Right ventricle myocardium inferior (tissue), 1 donor: ENCODE measurements at regions not wholly inside any gene's neighbourhood (a gene's known extent, or its start where the extent isn't known, plus 50 kb on each side); places are given as distances from the start of the nearest gene placed in this dataset.

ENCODE experiments used
- ATAC-seq: fragments of 200-7000 bp; cut with Tn5 transposase; one replicate; pipeline ENCODE4 v1.9.1; 2020; ENCODE audit warnings: mild to moderate bottlenecking, moderate library complexity
- DNase-seq: peaks from one replicate; pipeline ENCODE4 v3.0.0; 2021; ENCODE audit errors: missing footprints
- intact Hi-C: fragments of 100-400 bp; cut with DNase I; formaldehyde crosslinking; loops from one replicate; pipeline ENCODE4 v1.11.0; 2022
- donor health status: DM: no; HTN: yes; CAD: no; lungs with severe emphysema.

GRCh38 chr4:173899813-173900212, 369.8 kb upstream of the HAND2 start:
- intact Hi-C loops, result no loop called here
- ATAC-seq (no peak), DNase-seq (no peak)

- intact Hi-C loops, result no loop called here
- DNase-seq, result no peak
- ATAC-seq, result no peak
Observed at GRCh38 chr4:173891072-173891471, 361.0 kb upstream of the HAND2 start.

- DNase-seq, result no peak
- ATAC-seq, result no peak
- intact Hi-C loops, result no loop called here
Observed at GRCh38 chr4:173883821-173884220, 353.8 kb upstream of the HAND2 start.

- DNase-seq (no peak), ATAC-seq (no peak)
- intact Hi-C loops, result no loop called here
Observed at GRCh38 chr4:173880897-173881296, 350.9 kb upstream of the HAND2 start.

GRCh38 chr4:173879509-173879908, 349.5 kb upstream of the HAND2 start:
- ATAC-seq (no peak), DNase-seq (no peak)
- intact Hi-C loops, result no loop called here

- ATAC-seq (peak; percentile 94), DNase-seq (no peak)
- intact Hi-C loops, result no loop called here
Observed at GRCh38 chr4:173878701-173879100, 348.7 kb upstream of the HAND2 start.

GRCh38 chr4:173871643-173872042, 341.6 kb upstream of the HAND2 start:
- intact Hi-C loops, result no loop called here
- DNase-seq (no peak), ATAC-seq (no peak)

GRCh38 chr4:173866322-173867026, 336.4 kb upstream of the HAND2 start:
- ATAC-seq (no peak), DNase-seq (no peak)
- intact Hi-C loops, result no loop called here

GRCh38 chr4:173862754-173863153, 332.7 kb upstream of the HAND2 start:
- ATAC-seq, result no peak
- DNase-seq, result no peak
- intact Hi-C loops, result no loop called here

GRCh38 chr4:173860094-173860493, 330.1 kb upstream of the HAND2 start:
- DNase-seq, result no peak
- intact Hi-C loops, result no loop called here
- no peak for ATAC-seq

- ATAC-seq (no peak), DNase-seq (no peak)
- intact Hi-C loops, result no loop called here
Observed at GRCh38 chr4:173859091-173859713, 329.2 kb upstream of the HAND2 start.

GRCh38 chr4:173858471-173858870, 328.4 kb upstream of the HAND2 start:
- intact Hi-C loops, result no loop called here
- DNase-seq (no peak), ATAC-seq (no peak)

- no peak for DNase-seq
- ATAC-seq, result no peak
- intact Hi-C loops, result no loop called here
Observed at GRCh38 chr4:173857828-173858227, 327.8 kb upstream of the HAND2 start.

GRCh38 chr4:173855015-173855414, 325.0 kb upstream of the HAND2 start:
- ATAC-seq (no peak), DNase-seq (no peak)
- intact Hi-C loops, result no loop called here

GRCh38 chr4:173852775-173853174, 322.7 kb upstream of the HAND2 start:
- no peak for DNase-seq
- no peak for ATAC-seq
- intact Hi-C loops, result no loop called here

GRCh38 chr4:173845580-173845979, 315.6 kb upstream of the HAND2 start:
- peak; percentile 23 for ATAC-seq
- DNase-seq, result no peak
- intact Hi-C loops, result no loop called here

- DNase-seq (no peak), ATAC-seq (no peak)
- intact Hi-C loops, result loop anchor here (10.0 kb wide), 1 partner anchor 335 kb away; no protein-coding TSS in a partner anchor
Observed at GRCh38 chr4:173839865-173840264, 309.8 kb upstream of the HAND2 start.

GRCh38 chr4:173837517-173837916, 307.5 kb upstream of the HAND2 start:
- ATAC-seq (no peak), DNase-seq (no peak)
- intact Hi-C loops, result loop anchor here (10.0 kb wide), 1 partner anchor 333 kb away; no protein-coding TSS in a partner anchor

GRCh38 chr4:173835903-173836302, 305.9 kb upstream of the HAND2 start:
- DNase-seq (peak; percentile 44), ATAC-seq (peak; percentile 73)

GRCh38 chr4:173834151-173834550, 304.1 kb upstream of the HAND2 start:
- no peak for ATAC-seq
- intact Hi-C loops, result loop anchor here (10.0 kb wide), 1 partner anchor 329 kb away; no protein-coding TSS in a partner anchor
- no peak for DNase-seq

More at GRCh38 chr4:173835903-173836302, 305.9 kb upstream of the HAND2 start:
- intact Hi-C loops, result loop anchor here (10.0 kb wide), 1 partner anchor 331 kb away; no protein-coding TSS in a partner anchor
